Thyroid gland (tissue), 4 donors: ENCODE measurements at regions not wholly inside any gene's neighbourhood (a gene's known extent, or its start where the extent isn't known, plus 50 kb on each side); places are given as distances from the start of the nearest gene placed in this dataset.

Source experiments
- POLR2A ChIP-seq, 2 donors: fragments of 450-650 bp; IDR thresholded peaks; one replicate each; pipeline ENCODE4 v1.6.1; 2017; ENCODE audit warnings: antibody characterized with exemption in 2 of 2, mild to moderate bottlenecking in 2 of 2, moderate library complexity in 1 of 2
- TF ChIP-seq, protein P1 (sequence below), 6 experiments: fragments of 200-600 bp in 3 of 6; fragments of 450-650 bp in 3 of 6; sonication (generic) in 3 of 6; IDR thresholded peaks; one replicate each; pipeline ENCODE4 v1.5.1; 2016 to 2019; ENCODE audit warnings: antibody characterized with exemption in 6 of 6, mild to moderate bottlenecking in 2 of 6, inconsistent platforms in 1 of 6, moderate library complexity in 1 of 6

GRCh38 chr21:22076471-22076870, 1078.3 kb downstream of the NCAM2 start:
- TF ChIP-seq, protein P1, sequence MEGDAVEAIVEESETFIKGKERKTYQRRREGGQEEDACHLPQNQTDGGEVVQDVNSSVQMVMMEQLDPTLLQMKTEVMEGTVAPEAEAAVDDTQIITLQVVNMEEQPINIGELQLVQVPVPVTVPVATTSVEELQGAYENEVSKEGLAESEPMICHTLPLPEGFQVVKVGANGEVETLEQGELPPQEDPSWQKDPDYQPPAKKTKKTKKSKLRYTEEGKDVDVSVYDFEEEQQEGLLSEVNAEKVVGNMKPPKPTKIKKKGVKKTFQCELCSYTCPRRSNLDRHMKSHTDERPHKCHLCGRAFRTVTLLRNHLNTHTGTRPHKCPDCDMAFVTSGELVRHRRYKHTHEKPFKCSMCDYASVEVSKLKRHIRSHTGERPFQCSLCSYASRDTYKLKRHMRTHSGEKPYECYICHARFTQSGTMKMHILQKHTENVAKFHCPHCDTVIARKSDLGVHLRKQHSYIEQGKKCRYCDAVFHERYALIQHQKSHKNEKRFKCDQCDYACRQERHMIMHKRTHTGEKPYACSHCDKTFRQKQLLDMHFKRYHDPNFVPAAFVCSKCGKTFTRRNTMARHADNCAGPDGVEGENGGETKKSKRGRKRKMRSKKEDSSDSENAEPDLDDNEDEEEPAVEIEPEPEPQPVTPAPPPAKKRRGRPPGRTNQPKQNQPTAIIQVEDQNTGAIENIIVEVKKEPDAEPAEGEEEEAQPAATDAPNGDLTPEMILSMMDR (IDR thresholded peaks at IDR 0.05), result no peak
- TF ChIP-seq POLR2A (IDR thresholded peaks at IDR 0.05), result no peak
